Coronary artery (tissue), 2 donors: ENCODE measurements at regions not wholly inside any gene's neighbourhood (a gene's known extent, or its start where the extent isn't known, plus 50 kb on each side); places are given as distances from the start of the nearest gene placed in this dataset.

ENCODE experiments used
- DNase-seq: peaks from one replicate; pipeline ENCODE4 v3.0.0-alpha.2; 2017; ENCODE audit warnings: low spot score
- H3K27ac ChIP-seq, 2 donors: fragments of 200-600 bp; sonication (generic); one replicate each; pipeline ENCODE4 v1.5.1; 2016 to 2019
- H3K4me3 ChIP-seq: fragments of 200-600 bp; sonication (generic); 2 replicates; pipeline ENCODE4 v1.5.1; 2016; ENCODE audit warnings: mild to moderate bottlenecking, moderate library complexity
- TF ChIP-seq, protein P1 (sequence below): fragments of 200-600 bp; sonication (generic); IDR thresholded peaks from one replicate; pipeline ENCODE4 v1.5.1; 2019; ENCODE audit warnings: antibody characterized with exemption

DNA sequence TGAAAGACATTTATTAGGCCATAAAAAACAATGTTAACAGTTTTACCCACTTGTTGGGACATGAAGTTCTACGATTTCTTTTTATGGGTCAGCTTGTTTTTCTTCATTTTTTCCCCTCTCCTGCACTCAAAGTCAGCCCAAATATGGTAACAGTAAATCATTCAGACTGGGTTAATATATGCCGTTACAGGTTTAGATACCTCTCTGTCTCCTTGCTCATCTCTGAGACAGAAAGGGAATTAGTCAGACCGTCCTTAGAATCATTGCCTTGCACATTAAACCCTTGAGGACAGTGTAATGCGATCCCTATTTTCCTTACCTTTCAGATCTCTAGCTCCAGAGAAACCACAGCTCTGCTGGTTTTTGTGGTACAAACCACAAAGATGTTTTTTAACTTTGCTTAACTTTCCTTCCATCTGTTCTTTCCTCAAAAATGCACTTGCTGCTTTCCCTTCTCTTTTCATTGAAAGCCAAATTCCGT, 613.3 kb downstream of the PLPP3 start:
- TF ChIP-seq, protein P1, sequence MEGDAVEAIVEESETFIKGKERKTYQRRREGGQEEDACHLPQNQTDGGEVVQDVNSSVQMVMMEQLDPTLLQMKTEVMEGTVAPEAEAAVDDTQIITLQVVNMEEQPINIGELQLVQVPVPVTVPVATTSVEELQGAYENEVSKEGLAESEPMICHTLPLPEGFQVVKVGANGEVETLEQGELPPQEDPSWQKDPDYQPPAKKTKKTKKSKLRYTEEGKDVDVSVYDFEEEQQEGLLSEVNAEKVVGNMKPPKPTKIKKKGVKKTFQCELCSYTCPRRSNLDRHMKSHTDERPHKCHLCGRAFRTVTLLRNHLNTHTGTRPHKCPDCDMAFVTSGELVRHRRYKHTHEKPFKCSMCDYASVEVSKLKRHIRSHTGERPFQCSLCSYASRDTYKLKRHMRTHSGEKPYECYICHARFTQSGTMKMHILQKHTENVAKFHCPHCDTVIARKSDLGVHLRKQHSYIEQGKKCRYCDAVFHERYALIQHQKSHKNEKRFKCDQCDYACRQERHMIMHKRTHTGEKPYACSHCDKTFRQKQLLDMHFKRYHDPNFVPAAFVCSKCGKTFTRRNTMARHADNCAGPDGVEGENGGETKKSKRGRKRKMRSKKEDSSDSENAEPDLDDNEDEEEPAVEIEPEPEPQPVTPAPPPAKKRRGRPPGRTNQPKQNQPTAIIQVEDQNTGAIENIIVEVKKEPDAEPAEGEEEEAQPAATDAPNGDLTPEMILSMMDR = no peak
- DNase-seq = no peak
- Histone ChIP-seq H3K4me3 (no peak overlapping the region), H3K27ac (no peak overlapping the region)

DNA sequence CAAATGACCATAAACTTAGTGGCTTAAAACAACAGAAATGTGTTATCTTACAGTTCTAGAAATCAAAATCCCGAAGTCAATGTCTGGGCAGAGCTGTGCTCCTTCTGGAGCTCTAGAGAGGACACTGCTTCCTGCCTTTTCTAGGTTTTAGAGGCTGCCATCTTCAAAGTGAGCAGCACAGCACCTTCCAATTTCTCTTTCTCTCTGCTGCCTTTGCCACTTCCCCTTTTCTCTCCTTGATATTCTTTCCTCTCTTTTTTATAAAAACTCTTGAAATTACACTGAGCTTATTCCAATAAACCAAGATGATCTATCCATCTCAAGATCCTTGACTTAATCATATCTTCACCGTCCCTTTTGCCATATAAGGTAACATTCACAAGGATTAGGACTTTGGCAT, 616.9 kb downstream of the PLPP3 start:
- TF ChIP-seq, protein P1 = no peak
- H3K4me3 ChIP-seq = no peak overlapping the region
- no peak for DNase-seq
- no peak overlapping the region for H3K27ac ChIP-seq

DNA sequence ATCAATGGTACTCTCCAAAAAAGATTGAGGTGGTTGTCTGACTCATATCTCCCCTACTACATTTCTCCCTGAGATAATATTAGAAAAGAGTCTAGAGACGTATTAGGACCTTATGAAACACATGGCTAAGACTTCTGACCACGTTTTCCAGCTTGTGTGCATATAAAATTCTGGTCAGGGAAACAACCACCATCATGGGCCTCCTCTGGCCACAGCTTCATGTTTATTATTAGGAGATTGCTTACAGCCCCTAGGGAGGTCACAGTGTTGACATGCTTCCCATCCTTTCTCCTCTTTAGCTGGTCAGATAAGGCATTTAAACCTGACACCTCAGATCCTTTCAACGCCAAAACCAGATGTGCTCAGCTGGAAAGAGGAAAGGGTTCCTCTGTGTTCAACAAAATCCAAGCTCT, 620.2 kb downstream of the PLPP3 start:
- Histone ChIP-seq H3K4me3 (no peak overlapping the region), H3K27ac (no peak overlapping the region)
- TF ChIP-seq, protein P1 = no peak
- DNase-seq = no peak

DNA sequence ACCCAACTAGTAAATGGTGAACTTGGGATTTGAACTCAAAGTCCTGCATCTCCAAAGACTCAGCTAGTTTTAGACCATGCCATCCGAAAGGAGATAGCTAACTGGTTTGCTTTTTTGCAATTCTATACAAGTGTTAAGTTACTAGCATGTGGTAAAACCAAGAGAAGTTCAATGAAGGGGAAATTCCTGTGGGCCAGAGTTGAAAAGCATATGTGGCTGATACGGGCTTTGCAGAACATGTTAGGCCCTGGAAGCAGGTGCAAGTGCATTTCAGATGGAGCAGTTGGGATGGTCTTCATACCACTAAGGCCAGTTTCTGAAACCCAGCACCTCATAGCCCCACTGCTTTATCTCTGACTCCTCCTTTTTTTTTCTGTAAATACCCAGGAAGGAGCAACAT, 620.9 kb downstream of the PLPP3 start:
- TF ChIP-seq, protein P1 = no peak
- DNase-seq = no peak
- no peak overlapping the region for H3K27ac ChIP-seq
- no peak overlapping the region for H3K4me3 ChIP-seq

DNA sequence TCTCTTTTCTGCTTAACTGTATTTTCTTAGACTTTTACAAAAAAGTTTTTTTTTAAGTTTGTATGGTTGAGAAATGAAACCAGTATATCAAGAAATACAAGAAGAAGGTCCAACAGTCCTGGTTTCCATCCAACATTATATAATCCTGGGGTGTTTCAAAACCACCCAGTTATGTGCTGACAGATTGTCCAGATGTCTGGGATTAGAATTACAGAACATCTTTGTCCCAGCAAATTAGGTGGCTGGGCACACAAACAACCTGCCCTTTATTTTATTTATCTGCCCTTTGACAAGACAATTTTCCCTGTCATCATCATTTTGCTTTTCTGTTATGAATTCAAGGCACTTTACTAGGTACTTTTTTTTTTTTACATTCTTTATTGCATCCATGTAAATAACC, 622.1 kb downstream of the PLPP3 start:
- Histone ChIP-seq H3K27ac (no peak overlapping the region), H3K4me3 (no peak overlapping the region)
- TF ChIP-seq, protein P1 = no peak
- no peak for DNase-seq

DNA sequence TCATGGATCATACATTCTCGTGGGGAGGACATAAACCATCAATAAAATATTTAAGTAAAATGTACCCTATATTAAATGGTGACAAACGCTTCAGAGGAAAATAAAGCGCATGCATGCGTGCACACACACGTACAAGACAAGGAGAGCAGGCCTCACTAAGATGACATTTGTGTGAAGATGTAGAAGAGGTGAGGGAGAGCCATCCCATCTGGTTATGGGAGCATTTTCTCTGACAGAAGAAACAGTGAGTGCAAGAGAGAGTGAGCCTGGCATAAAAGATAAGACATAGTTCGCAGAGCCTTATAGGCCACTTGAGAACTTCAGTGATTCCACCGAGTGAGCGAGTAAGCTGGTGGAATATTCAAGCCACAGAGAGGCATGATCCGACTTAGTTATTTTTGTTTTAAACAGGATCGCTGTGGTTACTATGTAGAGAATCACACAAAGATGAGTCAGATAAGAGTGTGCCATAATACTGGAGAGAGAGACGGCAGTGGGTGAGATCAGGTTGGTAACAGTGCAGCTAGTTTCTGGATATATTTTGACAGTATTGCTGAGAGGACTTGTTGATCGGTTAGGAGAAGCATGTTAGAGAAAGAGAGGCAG, 624.2 kb downstream of the PLPP3 start:
- Histone ChIP-seq H3K4me3 (no peak overlapping the region), H3K27ac (no peak overlapping the region)
- TF ChIP-seq, protein P1 = no peak
- DNase-seq = no peak

DNA sequence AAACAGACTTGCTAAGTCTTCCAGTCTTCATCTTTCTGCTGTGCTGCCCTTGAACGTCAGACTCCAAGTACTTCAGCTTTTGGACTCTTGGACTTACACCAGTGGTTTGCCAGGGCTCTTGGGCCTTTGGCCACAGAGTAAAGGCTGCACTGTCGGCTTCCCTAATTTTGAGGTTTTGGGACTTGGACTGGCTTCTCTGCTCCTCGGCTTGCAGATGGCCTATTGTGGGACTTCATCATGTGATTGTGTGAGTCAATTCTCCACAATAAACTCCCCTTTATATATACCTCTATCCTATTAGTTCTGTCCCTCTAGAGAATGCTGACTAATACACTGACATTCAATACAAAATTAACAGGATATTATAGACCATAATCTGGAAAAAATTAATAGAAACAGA, 628.1 kb downstream of the PLPP3 start:
- DNase-seq = no peak
- Histone ChIP-seq H3K4me3 (no peak overlapping the region), H3K27ac (no peak overlapping the region)
- TF ChIP-seq, protein P1 = no peak
